Adrenal gland (tissue), 9 donors: ENCODE measurements at regions not wholly inside any gene's neighbourhood (a gene's known extent, or its start where the extent isn't known, plus 50 kb on each side); places are given as distances from the start of the nearest gene placed in this dataset.

ENCODE experiments used
- DNase-seq, 7 donors: peaks; one replicate each; pipeline ENCODE4 v3.0.0-alpha.2; 2019 to 2020
- H3K27ac ChIP-seq, 5 donors: fragments of 200-600 bp; sonication (generic) in 4 of 5; 1 replicate in 3 of 5; 2 replicates in 2 of 5; pipeline versions ENCODE4 v1.5.1 to v1.8.0; 2016 to 2020; ENCODE audit warnings: mild to moderate bottlenecking in 1 of 5
- H3K27me3 ChIP-seq: fragments of 200-600 bp; 2 replicates; pipeline ENCODE4 v1.8.0; 2021
- H3K36me3 ChIP-seq, 2 donors: fragments of 200-600 bp; replicated peaks in 1 of 2; 1 replicate in 1 of 2; 2 replicates in 1 of 2; pipeline versions ENCODE4 v1.5.1 to v1.8.0; 2018 to 2022
- H3K4me1 ChIP-seq, 2 donors: fragments of 200-600 bp; replicated peaks in 1 of 2; 1 replicate in 1 of 2; 2 replicates in 1 of 2; pipeline versions ENCODE4 v1.5.1 to v1.8.0; 2018 to 2021
- H3K4me3 ChIP-seq, 4 donors: fragments of 200-600 bp; sonication (generic) in 3 of 4; one replicate each; pipeline ENCODE4 v1.5.1; 2016 to 2018
- H3K9me3 ChIP-seq, 3 donors: fragments of 200-600 bp; sonication (generic) in 1 of 3; replicated peaks in 1 of 3; 1 replicate in 2 of 3; 2 replicates in 1 of 3; pipeline versions ENCODE4 v1.5.1 to v1.8.0; 2016 to 2021
- POLR2A ChIP-seq, 2 donors: fragments of 450-650 bp; IDR thresholded peaks; one replicate each; pipeline ENCODE4 v1.6.1; 2017; ENCODE audit warnings: antibody characterized with exemption in 2 of 2, mild to moderate bottlenecking in 2 of 2, moderate library complexity in 1 of 2
- WGBS, 4 donors: extraction: QIAGEN DNeasy Blood & Tissue Kit in 2 of 4; methylation state at CpG; one replicate each; pipeline versions ENCODE4 v1.1.5 to v1.1.7; 2013 to 2017; 5-methylcytosine and 5-hydroxymethylcytosine counted together
- intact Hi-C, 2 donors: fragments of 100-400 bp; cut with DNase I; formaldehyde crosslinking; loops; one replicate each; pipeline versions ENCODE4 v1.14.1 to v1.15.0; 2022 to 2023
- microRNA-seq, 3 donors: library from miRNA; unstranded; fragments of <30 nt; microRNA quantifications; one replicate each; pipeline ENCODE4, GENCODE V29; 2017 to 2020
- small RNA-seq, 2 donors: library from RNA; depleted of rRNA; stranded (forward); fragments of <200 nt; gene quantifications; one replicate each; pipeline ENCODE3, GENCODE V24; 2016
- TF ChIP-seq, protein P1 (sequence below), 6 experiments: fragments of 450-650 bp in 4 of 6; fragments of 200-600 bp in 2 of 6; sonication (generic) in 1 of 6; IDR thresholded peaks; 1 replicate in 5 of 6; 2 replicates in 1 of 6; pipeline versions ENCODE4 v1.5.1 to v1.8.0; 2016 to 2021; ENCODE audit warnings: antibody characterized with exemption in 6 of 6, mild to moderate bottlenecking in 2 of 6, moderate library complexity in 1 of 6
- donor health status: healthy with polysubstance abuse.
- donor health status: Bipolar disorder and iron deficiency.
- donor health status: DM: yes; HTN: yes; CAD: no.
- donor health status: DM: no; HTN: no; CAD: no.
- donor health status: DM: no; HTN: no; CAD: no.

- H3K27ac ChIP-seq = no peak overlapping the region
- H3K4me3 ChIP-seq = no peak overlapping the region
- H3K36me3 ChIP-seq = no peaks in the 10 kb centered on the region
- no peaks in the 10 kb centered on the region for H3K4me1 ChIP-seq
- H3K9me3 ChIP-seq = no peaks in the 10 kb centered on the region
- TF ChIP-seq, protein P1, sequence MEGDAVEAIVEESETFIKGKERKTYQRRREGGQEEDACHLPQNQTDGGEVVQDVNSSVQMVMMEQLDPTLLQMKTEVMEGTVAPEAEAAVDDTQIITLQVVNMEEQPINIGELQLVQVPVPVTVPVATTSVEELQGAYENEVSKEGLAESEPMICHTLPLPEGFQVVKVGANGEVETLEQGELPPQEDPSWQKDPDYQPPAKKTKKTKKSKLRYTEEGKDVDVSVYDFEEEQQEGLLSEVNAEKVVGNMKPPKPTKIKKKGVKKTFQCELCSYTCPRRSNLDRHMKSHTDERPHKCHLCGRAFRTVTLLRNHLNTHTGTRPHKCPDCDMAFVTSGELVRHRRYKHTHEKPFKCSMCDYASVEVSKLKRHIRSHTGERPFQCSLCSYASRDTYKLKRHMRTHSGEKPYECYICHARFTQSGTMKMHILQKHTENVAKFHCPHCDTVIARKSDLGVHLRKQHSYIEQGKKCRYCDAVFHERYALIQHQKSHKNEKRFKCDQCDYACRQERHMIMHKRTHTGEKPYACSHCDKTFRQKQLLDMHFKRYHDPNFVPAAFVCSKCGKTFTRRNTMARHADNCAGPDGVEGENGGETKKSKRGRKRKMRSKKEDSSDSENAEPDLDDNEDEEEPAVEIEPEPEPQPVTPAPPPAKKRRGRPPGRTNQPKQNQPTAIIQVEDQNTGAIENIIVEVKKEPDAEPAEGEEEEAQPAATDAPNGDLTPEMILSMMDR (IDR thresholded peaks at IDR 0.05) = no peak
- no peak for TF ChIP-seq POLR2A (IDR thresholded peaks at IDR 0.05)
- H3K27me3 ChIP-seq = no peaks in the 10 kb centered on the region
- DNase-seq = peak in 5 of 7 donors; percentile 23 to 76 (median 57)
- WGBS, 4 donors = 21 to 40% (median 37%) methylated on average over 5 of the region's 5 CpGs
- intact Hi-C loops = no loop called here
These were observed 55.1 kb upstream of the GRK3 start for GRCh38 chr22:25509374-25509791.

GRCh38 chr22:25510876-25511275 is 53.6 kb upstream of the GRK3 start:
- Histone ChIP-seq H3K9me3 (no peaks in the 10 kb centered on the region), H3K27me3 (no peaks in the 10 kb centered on the region), H3K4me3 (no peak overlapping the region), H3K36me3 (no peaks in the 10 kb centered on the region), H3K4me1 (no peaks in the 10 kb centered on the region), H3K27ac (no peak overlapping the region)
- WGBS, 4 donors = 54 to 98% (median 77%) methylated on average over 3 of the region's 3 CpGs
- DNase-seq = no peak
- intact Hi-C loops = no loop called here
- TF ChIP-seq POLR2A (IDR thresholded peaks at IDR 0.05) = no peak
- TF ChIP-seq, protein P1 (IDR thresholded peaks at IDR 0.05) = no peak

GRCh38 chr22:25511725-25512124 is 52.8 kb upstream of the GRK3 start:
- no peaks in the 10 kb centered on the region for H3K27me3 ChIP-seq
- H3K9me3 ChIP-seq = no peaks in the 10 kb centered on the region
- intact Hi-C loops = no loop called here
- 89 to 99% (median 94%) methylated on average over 3 of the region's 3 CpGs for WGBS, 4 donors
- DNase-seq = no peak
- no peaks in the 10 kb centered on the region for H3K36me3 ChIP-seq
- H3K4me3 ChIP-seq = no peak overlapping the region
- TF ChIP-seq POLR2A (IDR thresholded peaks at IDR 0.05) = no peak
- TF ChIP-seq, protein P1 (IDR thresholded peaks at IDR 0.05) = no peak
- no peaks in the 10 kb centered on the region for H3K4me1 ChIP-seq
- H3K27ac ChIP-seq = no peak overlapping the region

GRCh38 chr22:25514436-25515180 is 49.9 kb upstream of the GRK3 start:
- no peak overlapping the region for H3K4me3 ChIP-seq
- no peak for DNase-seq
- TF ChIP-seq POLR2A (IDR thresholded peaks at IDR 0.05) = no peak
- TF ChIP-seq, protein P1 (IDR thresholded peaks at IDR 0.05) = no peak
- H3K27me3 ChIP-seq = no peaks in the 10 kb centered on the region
- H3K4me1 ChIP-seq = no peaks in the 10 kb centered on the region
- intact Hi-C loops = no loop called here
- H3K36me3 ChIP-seq = no peaks in the 10 kb centered on the region
- H3K9me3 ChIP-seq = no peaks in the 10 kb centered on the region
- 70 to 91% (median 84%) methylated on average over 12 to 13 of the region's 13 CpGs for WGBS, 4 donors
- H3K27ac ChIP-seq = no peak overlapping the region

Small RNA genes in the stretch of these regions (microRNA-seq; reads per million reads assigned to microRNA genes)
- gene MIR6817 = 0 to 0.28 (median 0) reads per million in 3 donors

Small RNA genes in the stretch of these regions (small RNA-seq; reads per million reads assigned to genes)
- gene IGLL3P (0 reads per million in 2 donors), gene MIR6817 (0 to 0.08 reads per million in 2 donors)
